ENCODE measurements at regions not wholly inside any gene's neighbourhood (a gene's known extent, or its start where the extent isn't known, plus 50 kb on each side); places are given as distances from the start of the nearest gene placed in this dataset.

- TF ChIP-seq POLR2AphosphoS5 (IDR thresholded peaks at IDR 0.05; ENCODE audit: borderline replicate concordance, low read depth, low read length) (no peak), EZH2 (IDR thresholded peaks at IDR 0.05) (no peak), FOXP2 (optimal IDR thresholded peaks at IDR 0.05; ENCODE audit: control extremely low read depth, extremely low read length, insufficient read depth) (no peak)
These were observed 268.0 kb downstream of the CCDC59 start for GRCh38 chr12:82090165-82090564.
